ENCODE measurements at regions not wholly inside any gene's neighbourhood (a gene's known extent, or its start where the extent isn't known, plus 50 kb on each side); places are given as distances from the start of the nearest gene placed in this dataset.

DNA sequence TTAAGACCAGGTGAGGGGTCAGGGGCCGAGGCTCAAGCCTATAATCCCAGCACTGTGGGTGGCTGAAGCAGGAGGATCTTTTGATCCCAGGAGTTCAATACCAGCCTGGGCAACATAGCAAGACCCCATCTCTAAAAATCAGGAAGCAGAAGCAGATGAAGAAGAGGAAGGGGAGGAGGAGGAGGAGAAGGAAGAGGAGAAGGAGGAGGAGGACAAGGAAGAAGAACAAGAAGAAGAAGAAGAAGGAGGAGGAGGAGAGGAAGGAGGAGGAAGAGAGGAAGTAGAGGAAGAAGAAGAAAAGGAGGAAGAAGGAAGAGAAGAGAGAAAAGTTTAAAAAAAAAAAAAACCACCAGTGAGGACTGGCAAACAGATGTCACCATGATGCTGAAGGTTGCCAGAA is 92.0 kb upstream of the TMEM26 start:
- no peak for DNase-seq

DNA sequence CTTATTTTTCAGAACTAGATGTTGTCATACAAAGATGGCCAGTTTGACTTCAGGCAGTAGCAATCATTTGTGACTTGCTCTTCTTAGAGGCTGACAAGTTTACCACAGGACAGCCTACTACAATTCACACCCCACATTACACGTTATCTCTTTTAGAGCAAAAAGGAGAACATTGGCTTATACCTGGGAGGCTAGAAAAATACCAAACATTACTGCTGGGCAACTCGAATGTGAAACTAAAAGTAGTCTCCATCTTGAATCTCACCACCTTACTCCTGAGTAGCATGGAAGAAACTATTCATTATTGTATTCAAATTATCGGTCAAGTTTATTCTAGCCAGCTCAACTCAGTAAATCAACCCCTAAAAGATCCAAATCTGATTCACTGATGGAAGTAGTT is 90.7 kb upstream of the TMEM26 start:
- no peak for DNase-seq

- no peak for DNase-seq
Measured at GRCh38 chr10:61542596-61542995, 89.4 kb upstream of the TMEM26 start.

- DNase-seq: no peak
Measured at GRCh38 chr10:61541960-61542359, 88.8 kb upstream of the TMEM26 start.

GRCh38 chr10:61539876-61540275 is 86.7 kb upstream of the TMEM26 start:
- DNase-seq: no peak

- no peak for DNase-seq
Measured at GRCh38 chr10:61529208-61529607, 76.0 kb upstream of the TMEM26 start.

DNA sequence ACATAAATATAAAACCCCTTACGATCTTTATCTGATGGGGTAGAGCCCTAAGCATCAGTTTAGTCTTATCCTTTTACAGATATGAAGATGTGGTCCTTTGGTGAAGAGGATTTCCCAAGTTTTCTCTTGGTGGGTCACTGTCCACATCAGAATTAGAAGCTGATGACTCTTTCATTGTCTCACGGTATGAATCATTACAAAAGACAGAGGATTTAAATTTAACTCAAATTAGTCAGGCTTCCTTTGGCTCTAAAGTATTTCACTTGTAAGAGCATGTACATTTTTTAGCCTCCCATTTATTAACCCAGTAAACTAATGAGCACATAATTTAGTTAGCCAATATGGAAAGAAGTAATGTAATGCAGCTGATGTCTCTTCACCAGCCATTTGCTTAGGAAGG is 49.9 kb upstream of the TMEM26 start:
- DNase-seq: no peak

Data from inflammatory macrophage treated with lipopolysaccharide for 4 hours (primary cell).